ENCODE measurements at regions not wholly inside any gene's neighbourhood (a gene's known extent, or its start where the extent isn't known, plus 50 kb on each side); places are given as distances from the start of the nearest gene placed in this dataset.

- no peaks in the 10 kb centered on the region for H3K4me1 ChIP-seq (replicated peaks in 1 of 2)
- 60 to 93% (median 76%) methylated on average over 2 of the region's 2 CpGs for WGBS, 4 donors
- no peak overlapping the region for H3K4me3 ChIP-seq
- TF ChIP-seq POLR2A (IDR thresholded peaks at IDR 0.05) (no peak), CTCF (IDR thresholded peaks at IDR 0.05) (no peak)
- DNase-seq = no peak
- no peaks in the 10 kb centered on the region for H3K27me3 ChIP-seq
- intact Hi-C loops (cut with DNase I) = no loop called here
- H3K36me3 ChIP-seq (replicated peaks in 1 of 2) = no peaks in the 10 kb centered on the region
- H3K9me3 ChIP-seq (replicated peaks in 1 of 3) = no peaks in the 10 kb centered on the region
- H3K27ac ChIP-seq = no peak overlapping the region
Observed at GRCh38 chr2:220579452-220579851, 952.0 kb downstream of the SLC4A3 start.

DNA sequence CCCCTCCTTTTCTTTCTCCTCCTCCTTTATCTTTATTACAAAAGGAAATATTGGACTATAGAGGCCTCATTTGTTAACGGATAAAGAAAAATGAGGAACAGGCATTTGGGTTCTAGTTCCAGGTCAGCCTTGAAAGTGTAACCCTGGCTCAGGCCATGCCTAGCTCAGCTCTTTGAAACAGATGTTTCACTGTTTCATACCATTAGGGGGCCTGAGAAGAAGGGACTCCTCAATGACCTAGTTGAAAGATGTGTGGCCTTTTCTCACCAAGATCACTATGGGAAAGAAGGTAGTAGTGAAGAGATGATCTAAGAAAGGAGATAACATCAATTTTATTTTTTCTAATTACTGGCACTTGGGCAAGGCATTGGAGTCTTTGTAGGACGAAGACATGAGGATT, 952.7 kb downstream of the SLC4A3 start:
- no peak for DNase-seq
- Histone ChIP-seq H3K27ac (no peak overlapping the region), H3K9me3 (replicated peaks in 1 of 3) (no peaks in the 10 kb centered on the region), H3K36me3 (replicated peaks in 1 of 2) (no peaks in the 10 kb centered on the region), H3K27me3 (no peaks in the 10 kb centered on the region), H3K4me3 (no peak overlapping the region), H3K4me1 (replicated peaks in 1 of 2) (no peaks in the 10 kb centered on the region)
- intact Hi-C loops (cut with DNase I) = no loop called here
- TF ChIP-seq CTCF (IDR thresholded peaks at IDR 0.05) = no peak
- TF ChIP-seq POLR2A (IDR thresholded peaks at IDR 0.05) = no peak
- 56 to 86% (median 67%) methylated on average over 2 of the region's 2 CpGs for WGBS, 4 donors

DNA sequence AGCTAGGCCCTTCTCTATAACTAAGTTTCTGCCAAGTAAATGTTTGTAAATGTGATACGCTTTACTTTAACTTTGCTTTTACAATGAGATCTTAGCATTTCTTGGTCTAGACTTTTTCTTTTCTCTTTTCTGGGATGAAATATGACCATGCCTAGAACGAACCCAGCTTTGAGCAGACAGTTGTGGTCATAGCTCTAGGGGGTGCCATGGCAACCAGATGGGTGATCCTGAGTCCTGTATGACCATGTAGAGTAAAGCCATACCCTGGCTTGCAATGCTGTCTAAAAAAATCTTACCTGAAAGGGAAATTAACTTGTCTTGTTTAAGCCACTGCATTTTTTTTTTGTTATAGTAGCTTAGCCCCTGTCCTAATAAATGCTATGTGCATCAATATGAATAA, 956.3 kb downstream of the SLC4A3 start:
- Histone ChIP-seq H3K36me3 (replicated peaks in 1 of 2) (no peaks in the 10 kb centered on the region), H3K4me3 (no peak overlapping the region), H3K27ac (no peak overlapping the region), H3K9me3 (replicated peaks in 1 of 3) (no peaks in the 10 kb centered on the region), H3K27me3 (no peaks in the 10 kb centered on the region), H3K4me1 (replicated peaks in 1 of 2) (no peaks in the 10 kb centered on the region)
- 65 to 80% (median 74%) methylated on average over 2 of the region's 2 CpGs for WGBS, 4 donors
- no peak for DNase-seq
- intact Hi-C loops (cut with DNase I) = no loop called here
- TF ChIP-seq POLR2A (IDR thresholded peaks at IDR 0.05) (no peak), CTCF (IDR thresholded peaks at IDR 0.05) (no peak)

DNA sequence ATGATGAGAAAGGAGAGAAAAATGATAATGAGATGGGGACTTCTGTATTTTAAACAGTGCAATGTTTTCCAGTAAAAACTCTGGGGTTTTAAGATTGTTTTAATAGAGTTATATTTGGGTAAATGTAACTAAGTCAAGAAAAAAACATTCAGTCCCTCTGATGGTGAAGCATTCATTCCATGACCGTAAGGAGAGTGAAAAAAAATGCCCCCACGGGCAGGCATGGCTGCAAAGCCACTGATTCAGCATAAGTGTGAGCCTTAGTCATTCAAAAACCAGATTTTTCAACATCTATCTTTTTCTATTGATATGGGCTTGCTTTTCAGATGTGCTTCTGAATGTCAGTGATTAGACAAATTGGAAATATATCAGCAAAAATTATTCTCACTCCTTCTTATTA, 957.8 kb downstream of the SLC4A3 start:
- H3K27ac ChIP-seq = no peak overlapping the region
- intact Hi-C loops (cut with DNase I) = no loop called here
- no peak overlapping the region for H3K4me3 ChIP-seq
- DNase-seq = no peak
- no peaks in the 10 kb centered on the region for H3K27me3 ChIP-seq
- 63 to 76% (median 68%) methylated on average over 2 of the region's 2 CpGs for WGBS, 4 donors
- no peaks in the 10 kb centered on the region for H3K4me1 ChIP-seq (replicated peaks in 1 of 2)
- no peaks in the 10 kb centered on the region for H3K36me3 ChIP-seq (replicated peaks in 1 of 2)
- TF ChIP-seq CTCF (IDR thresholded peaks at IDR 0.05) = no peak
- TF ChIP-seq POLR2A (IDR thresholded peaks at IDR 0.05) = no peak
- no peaks in the 10 kb centered on the region for H3K9me3 ChIP-seq (replicated peaks in 1 of 3)
